ENCODE measurements at regions not wholly inside any gene's neighbourhood (a gene's known extent, or its start where the extent isn't known, plus 50 kb on each side); places are given as distances from the start of the nearest gene placed in this dataset.

DNA sequence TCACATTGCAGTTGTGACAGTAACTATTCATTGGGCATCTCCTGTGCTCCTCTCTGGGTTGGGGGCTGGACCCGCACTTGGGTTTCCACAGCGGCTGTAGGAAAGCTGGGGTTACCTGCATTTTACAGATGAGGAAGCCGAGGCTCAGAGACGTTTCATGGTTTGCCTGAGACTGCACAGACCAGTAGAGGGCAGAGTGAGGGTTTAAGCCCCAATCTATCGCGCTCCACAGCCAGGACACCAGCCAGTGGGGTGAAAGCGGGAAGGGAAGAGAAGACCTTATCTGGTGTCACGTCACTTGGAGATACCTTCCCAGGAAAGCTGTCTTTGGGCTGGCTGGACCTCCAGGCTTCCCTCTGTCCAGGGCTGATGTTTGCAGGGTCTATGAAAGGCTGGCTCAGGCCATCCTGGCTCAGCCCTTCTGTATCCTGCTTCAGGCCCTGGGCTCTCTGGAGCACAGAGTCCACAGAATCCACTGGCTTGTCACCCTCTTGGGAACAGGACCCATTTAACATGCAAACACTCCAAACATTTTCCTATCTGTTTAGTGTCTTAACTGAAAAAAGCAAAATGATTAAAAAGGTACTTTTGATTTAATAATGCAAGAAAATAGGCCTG, 167.7 kb downstream of the EMX2 start:
- no peak for DNase-seq
- H3K27me3 Mint-ChIP-seq (ENCODE audit: insufficient read depth) = no peaks in the 10 kb centered on the region
- H3K4me1 Mint-ChIP-seq (ENCODE audit: low read depth) = no peaks in the 10 kb centered on the region
- TF ChIP-seq, protein P1, sequence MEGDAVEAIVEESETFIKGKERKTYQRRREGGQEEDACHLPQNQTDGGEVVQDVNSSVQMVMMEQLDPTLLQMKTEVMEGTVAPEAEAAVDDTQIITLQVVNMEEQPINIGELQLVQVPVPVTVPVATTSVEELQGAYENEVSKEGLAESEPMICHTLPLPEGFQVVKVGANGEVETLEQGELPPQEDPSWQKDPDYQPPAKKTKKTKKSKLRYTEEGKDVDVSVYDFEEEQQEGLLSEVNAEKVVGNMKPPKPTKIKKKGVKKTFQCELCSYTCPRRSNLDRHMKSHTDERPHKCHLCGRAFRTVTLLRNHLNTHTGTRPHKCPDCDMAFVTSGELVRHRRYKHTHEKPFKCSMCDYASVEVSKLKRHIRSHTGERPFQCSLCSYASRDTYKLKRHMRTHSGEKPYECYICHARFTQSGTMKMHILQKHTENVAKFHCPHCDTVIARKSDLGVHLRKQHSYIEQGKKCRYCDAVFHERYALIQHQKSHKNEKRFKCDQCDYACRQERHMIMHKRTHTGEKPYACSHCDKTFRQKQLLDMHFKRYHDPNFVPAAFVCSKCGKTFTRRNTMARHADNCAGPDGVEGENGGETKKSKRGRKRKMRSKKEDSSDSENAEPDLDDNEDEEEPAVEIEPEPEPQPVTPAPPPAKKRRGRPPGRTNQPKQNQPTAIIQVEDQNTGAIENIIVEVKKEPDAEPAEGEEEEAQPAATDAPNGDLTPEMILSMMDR (IDR thresholded peaks at IDR 0.05) = no peak
- H3K4me3 Mint-ChIP-seq = no peak overlapping the region
- peaks cover 49% of the 10 kb centered on the region for H3K9me3 Mint-ChIP-seq
- no peak overlapping the region for H3K27ac Mint-ChIP-seq
- peaks cover 3% of the 10 kb centered on the region; the same call in 1 of the 2 replicates for H3K36me3 Mint-ChIP-seq (ENCODE audit: low read depth)

GRCh38 chr10:117716889-117717288, 174.3 kb downstream of the EMX2 start:
- no peak for DNase-seq
- Mint-ChIP-seq H3K4me3 (no peak overlapping the region), H3K4me1 (ENCODE audit: low read depth) (no peaks in the 10 kb centered on the region), H3K27me3 (ENCODE audit: insufficient read depth) (no peaks in the 10 kb centered on the region), H3K9me3 (peaks cover 36% of the 10 kb centered on the region), H3K36me3 (ENCODE audit: low read depth) (peaks cover 4% of the 10 kb centered on the region; the same call in 1 of the 2 replicates), H3K27ac (no peak overlapping the region)
- TF ChIP-seq, protein P1 (IDR thresholded peaks at IDR 0.05) = no peak

DNA sequence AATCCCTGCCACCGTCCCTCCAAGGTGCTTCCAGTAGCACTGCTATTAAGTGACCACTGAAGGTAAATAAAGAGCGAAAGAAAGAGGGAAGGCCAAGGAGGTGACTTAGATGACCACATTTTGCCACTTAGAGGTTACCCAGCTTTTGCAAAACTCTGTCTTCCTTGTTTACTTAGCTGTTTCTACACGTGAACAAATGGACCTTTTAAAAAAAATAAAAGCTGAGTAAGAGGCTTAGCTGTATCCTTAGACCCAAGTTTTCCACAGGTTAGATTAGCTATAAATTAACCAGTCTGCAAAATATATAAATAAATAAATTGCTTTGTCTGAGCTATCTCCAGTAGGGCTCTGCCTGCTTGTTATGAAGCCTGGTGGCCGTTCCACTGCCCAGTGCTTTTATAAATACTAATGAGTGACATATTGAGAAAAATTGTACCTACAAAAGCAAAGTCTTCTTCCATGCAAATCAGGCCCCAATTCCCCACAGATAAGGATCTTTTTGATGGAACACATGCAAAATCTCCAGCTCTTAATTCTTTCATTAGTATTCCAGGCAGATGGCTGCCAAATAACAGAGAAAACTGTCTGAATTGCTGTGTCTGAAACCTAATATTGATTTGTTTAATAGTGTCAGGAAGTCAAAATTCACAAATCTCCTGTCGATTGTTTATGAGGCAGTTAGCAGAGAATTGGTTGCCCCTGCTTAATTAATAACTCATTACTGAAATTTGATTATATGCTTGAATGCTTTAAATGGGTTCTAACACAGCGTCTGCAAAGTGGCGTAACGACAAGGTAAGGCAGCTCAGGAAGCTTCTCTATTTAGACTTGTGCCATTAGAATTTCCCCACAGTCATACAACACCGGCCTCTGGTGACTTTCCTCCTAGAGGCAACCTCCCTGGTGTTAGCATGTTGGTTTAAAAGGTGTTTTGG, 176.7 kb downstream of the EMX2 start:
- peaks cover 4% of the 10 kb centered on the region; the same call in 1 of the 2 replicates for H3K36me3 Mint-ChIP-seq (ENCODE audit: low read depth)
- H3K4me3 Mint-ChIP-seq = no peak overlapping the region
- H3K27ac Mint-ChIP-seq = no peak overlapping the region
- no peak for DNase-seq
- H3K9me3 Mint-ChIP-seq = peaks cover 42% of the 10 kb centered on the region
- TF ChIP-seq, protein P1 (IDR thresholded peaks at IDR 0.05) = no peak
- H3K27me3 Mint-ChIP-seq (ENCODE audit: insufficient read depth) = no peaks in the 10 kb centered on the region
- H3K4me1 Mint-ChIP-seq (ENCODE audit: low read depth) = no peaks in the 10 kb centered on the region

DNA sequence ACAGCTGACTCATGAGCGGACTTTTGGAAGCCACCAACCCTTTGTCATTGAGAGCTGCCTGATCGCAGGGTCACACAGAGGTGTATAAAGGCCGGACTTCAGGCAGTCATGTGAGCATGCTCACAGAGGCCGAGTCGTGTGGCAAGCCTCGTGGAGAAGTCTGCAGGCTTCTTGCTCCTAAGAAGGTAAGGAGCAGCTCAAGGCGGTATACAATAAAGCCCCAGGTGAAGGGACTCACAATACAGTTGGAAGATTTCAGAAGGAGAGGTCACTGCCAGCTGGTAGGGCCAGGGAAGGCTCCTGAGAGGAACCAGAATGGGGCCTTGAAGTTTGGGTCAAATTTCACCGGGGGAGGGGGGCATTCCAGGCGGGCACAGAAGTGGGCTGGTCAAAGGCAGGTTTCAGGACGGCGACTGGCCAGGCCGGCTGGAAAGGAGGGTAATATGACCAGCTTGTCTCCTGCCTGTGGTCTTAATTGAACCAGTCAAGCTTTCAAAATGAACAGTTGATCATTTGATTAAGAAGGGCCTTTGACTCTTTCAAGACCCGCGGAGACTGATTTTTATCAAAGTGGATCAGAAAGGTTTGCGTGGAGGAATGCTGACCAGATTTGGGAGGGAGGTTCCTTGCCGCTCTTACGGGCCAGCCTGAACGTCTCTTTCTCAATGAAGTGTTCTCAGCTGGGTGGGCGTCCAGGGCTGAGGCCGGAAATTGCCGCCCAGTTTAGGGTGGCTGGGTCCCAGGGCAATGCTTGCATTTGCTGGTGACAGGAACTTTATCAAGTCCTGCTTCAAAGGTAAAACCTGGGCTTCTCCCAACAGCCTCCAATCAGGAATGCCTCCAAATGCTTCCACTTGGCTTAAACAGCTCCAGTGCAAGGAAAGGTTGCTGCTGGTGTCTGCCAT, 178.6 kb downstream of the EMX2 start:
- Mint-ChIP-seq H3K27me3 (ENCODE audit: insufficient read depth) (no peaks in the 10 kb centered on the region), H3K36me3 (ENCODE audit: low read depth) (peaks cover 4% of the 10 kb centered on the region; the same call in 1 of the 2 replicates), H3K27ac (no peak overlapping the region), H3K4me3 (no peak overlapping the region), H3K9me3 (peaks cover 42% of the 10 kb centered on the region), H3K4me1 (ENCODE audit: low read depth) (no peaks in the 10 kb centered on the region)
- TF ChIP-seq, protein P1 (IDR thresholded peaks at IDR 0.05) = no peak
- DNase-seq = no peak

DNA sequence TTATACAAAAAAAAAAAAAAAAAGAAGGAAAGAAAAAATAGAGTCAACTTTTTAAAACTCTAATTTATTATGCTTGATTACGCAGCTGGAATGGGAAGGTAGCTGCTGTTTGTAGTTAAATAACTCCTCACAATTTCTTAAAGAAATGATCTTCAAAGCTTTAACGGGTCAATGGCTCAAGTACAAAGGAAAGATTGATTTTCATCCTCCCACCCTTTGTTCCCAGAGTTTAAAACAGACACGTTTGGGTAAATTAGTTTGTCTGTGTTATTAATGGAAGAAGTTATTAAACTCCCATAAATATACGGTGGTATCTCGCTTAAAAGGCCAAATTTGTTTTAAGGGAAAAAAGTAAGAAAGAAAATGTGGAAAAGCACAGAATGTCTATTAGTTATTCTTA, 179.3 kb downstream of the EMX2 start:
- peaks cover 42% of the 10 kb centered on the region for H3K9me3 Mint-ChIP-seq
- H3K27ac Mint-ChIP-seq = no peak overlapping the region
- H3K4me3 Mint-ChIP-seq = no peak overlapping the region
- no peaks in the 10 kb centered on the region for H3K4me1 Mint-ChIP-seq (ENCODE audit: low read depth)
- TF ChIP-seq, protein P1 (IDR thresholded peaks at IDR 0.05) = no peak
- peaks cover 4% of the 10 kb centered on the region; the same call in 1 of the 2 replicates for H3K36me3 Mint-ChIP-seq (ENCODE audit: low read depth)
- DNase-seq = no peak
- no peaks in the 10 kb centered on the region for H3K27me3 Mint-ChIP-seq (ENCODE audit: insufficient read depth)

Measured in HFFc6 (cell line).